MCF 10A (cell line): ENCODE measurements at regions not wholly inside any gene's neighbourhood (a gene's known extent, or its start where the extent isn't known, plus 50 kb on each side); places are given as distances from the start of the nearest gene placed in this dataset.

Experiments
- BruUV-seq: library from RNA; stranded (reverse); fragments of 400-500 nt; replicated peaks from 2 replicates; lab custom pipeline; 2021; lab: Mats Ljungman, UMichigan
- CTCF ChIA-PET: fragments of 300-600 bp; sonication (Branson Sonifier 250); formaldehyde crosslinking; extraction: SDS; loops from one replicate; lab custom pipeline; 2021; ENCODE audit warnings: antibody characterized with exemption, inconsistent platforms; lab: Yijun Ruan, JAX
- POLR2A ChIA-PET: fragments of 300-600, 350-650 bp; sonication (Branson Sonifier 250); formaldehyde crosslinking; extraction: SDS; loops from one replicate; lab custom pipeline; 2020; ENCODE audit warnings: antibody characterized with exemption, inconsistent platforms; lab: Yijun Ruan, JAX
- DNase-seq: peaks from one replicate; pipeline ENCODE4 v3.0.0-alpha.2; 2018; ENCODE audit not compliant: unreplicated experiment
- H3K27ac Mint-ChIP-seq: one replicate; pipeline ENCODE4 v1.8.0; 2022; ENCODE audit warnings: mild to moderate bottlenecking, low read depth, mixed read lengths; ENCODE audit not compliant: unreplicated experiment
- H3K27me3 Mint-ChIP-seq: one replicate; pipeline ENCODE4 v1.8.0; 2022; ENCODE audit warnings: mixed read lengths; ENCODE audit not compliant: insufficient read depth, unreplicated experiment
- H3K36me3 Mint-ChIP-seq: one replicate; pipeline ENCODE4 v1.8.0; 2022; ENCODE audit warnings: mild to moderate bottlenecking, moderate library complexity, mixed read lengths; ENCODE audit not compliant: insufficient read depth, unreplicated experiment
- H3K4me1 Mint-ChIP-seq: one replicate; pipeline ENCODE4 v1.8.0; 2022; ENCODE audit warnings: mixed read lengths; ENCODE audit not compliant: insufficient read depth, unreplicated experiment
- H3K4me3 Mint-ChIP-seq: one replicate; pipeline ENCODE4 v1.8.0; 2022; ENCODE audit warnings: mild to moderate bottlenecking, moderate library complexity, mixed read lengths; ENCODE audit not compliant: unreplicated experiment
- H3K9me3 Mint-ChIP-seq: one replicate; pipeline ENCODE4 v1.8.0; 2022; ENCODE audit warnings: mixed read lengths; ENCODE audit not compliant: unreplicated experiment
- CTCF ChIP-seq: fragments of 200-600 bp; IDR thresholded peaks from one replicate; pipeline ENCODE4 v1.8.0; 2022; ENCODE audit warnings: antibody characterized with exemption, mild to moderate bottlenecking; ENCODE audit not compliant: unreplicated experiment
- intact Hi-C: fragments of 100-400 bp; cut with micrococcal nuclease; formaldehyde crosslinking; loops from 2 replicates; pipeline ENCODE4 v1.14.1; 2022

- H3K4me3 Mint-ChIP-seq, result no peak overlapping the region
- POLR2A ChIA-PET, result no interaction called here
- CTCF ChIA-PET, result interaction anchor here (0.5 to 2.1 kb wide), 4 partner anchors 10 to 229 kb away, joined by 3 to 10 read pairs (median 6); no protein-coding TSS in a partner anchor
- DNase-seq, result no peak
- no TSS peak for BruUV-seq
- peaks cover 12% of the 10 kb centered on the region for H3K4me1 Mint-ChIP-seq
- H3K36me3 Mint-ChIP-seq, result no peaks in the 10 kb centered on the region
- no peak for TF ChIP-seq CTCF
- H3K27ac Mint-ChIP-seq, result no peak overlapping the region
- H3K9me3 Mint-ChIP-seq, result no peaks in the 10 kb centered on the region
- intact Hi-C loops, result loop anchor here (5.0 kb wide), 2 partner anchors 503 to 1117 kb away; no protein-coding TSS in a partner anchor
- H3K27me3 Mint-ChIP-seq, result no peaks in the 10 kb centered on the region
Observed at GRCh38 chr10:106179430-106179829, 985.1 kb downstream of the SORCS1 start.

GRCh38 chr10:106175760-106176377 lies 988.6 kb downstream of the SORCS1 start:
- no TSS peak for BruUV-seq
- ChIA-PET CTCF (interaction anchor here (0.8 to 2.4 kb wide), 6 partner anchors 9 to 378 kb away, joined by 3 to 33 read pairs (median 5); no protein-coding TSS in a partner anchor), POLR2A (interaction anchor here (0.6 kb wide), 1 partner anchor 302 kb away, joined by 4 read pairs; no protein-coding TSS in a partner anchor)
- no peak overlapping the region for H3K4me3 Mint-ChIP-seq
- H3K9me3 Mint-ChIP-seq, result no peaks in the 10 kb centered on the region
- no peaks in the 10 kb centered on the region for H3K27me3 Mint-ChIP-seq
- H3K36me3 Mint-ChIP-seq, result no peaks in the 10 kb centered on the region
- H3K4me1 Mint-ChIP-seq, result no peaks in the 10 kb centered on the region
- DNase-seq, result peak; percentile 50
- intact Hi-C loops, result loop anchor here (1.0 to 5.0 kb wide), 4 partner anchors 226 to 1114 kb away; no protein-coding TSS in a partner anchor
- TF ChIP-seq CTCF, result peak; percentile 60
- no peak overlapping the region for H3K27ac Mint-ChIP-seq

- Mint-ChIP-seq H3K36me3 (no peaks in the 10 kb centered on the region), H3K4me3 (no peak overlapping the region), H3K4me1 (no peaks in the 10 kb centered on the region), H3K27ac (peak overlapping the region; percentile 46), H3K9me3 (no peaks in the 10 kb centered on the region), H3K27me3 (no peaks in the 10 kb centered on the region)
- intact Hi-C loops, result no loop called here
- DNase-seq, result no peak
- no TSS peak for BruUV-seq
- TF ChIP-seq CTCF, result no peak
- ChIA-PET CTCF (interaction anchor here (0.5 to 4.2 kb wide), 4 partner anchors 19 to 355 kb away, joined by 3 to 40 read pairs (median 16); no protein-coding TSS in a partner anchor), POLR2A (no interaction called here)
Observed at GRCh38 chr10:106173838-106174237, 990.7 kb downstream of the SORCS1 start.

- DNase-seq, result no peak
- Mint-ChIP-seq H3K36me3 (no peaks in the 10 kb centered on the region), H3K9me3 (no peaks in the 10 kb centered on the region), H3K27me3 (no peaks in the 10 kb centered on the region), H3K27ac (no peak overlapping the region), H3K4me3 (no peak overlapping the region), H3K4me1 (no peaks in the 10 kb centered on the region)
- POLR2A ChIA-PET, result no interaction called here
- BruUV-seq, result no TSS peak
- intact Hi-C loops, result no loop called here
- CTCF ChIA-PET, result interaction anchor here (0.6 to 0.7 kb wide), 2 partner anchors 16 to 105 kb away, joined by 3 read pairs; no protein-coding TSS in a partner anchor
- TF ChIP-seq CTCF, result no peak
Observed at GRCh38 chr10:106169241-106169640, 995.3 kb downstream of the SORCS1 start.
